Stimulated activated naive CD8-positive, alpha-beta T cell treated with anti-CD3 and anti-CD28 coated beads, Interleukin-15, amount 100 ng/mL, for 72 hours (primary cell): ENCODE measurements at regions not wholly inside any gene's neighbourhood (a gene's known extent, or its start where the extent isn't known, plus 50 kb on each side); places are given as distances from the start of the nearest gene placed in this dataset.

ENCODE experiments used
- ATAC-seq: fragments of 150-1000 bp; cut with Tn5 transposase; 2 replicates; pipeline ENCODE4 v1.10.0; 2021; ENCODE audit warnings: mild to moderate bottlenecking, moderate library complexity
- DNase-seq, 2 donors: peaks; one replicate each; pipeline ENCODE4 v3.0.0; 2021 to 2022
- H3K27ac Mint-ChIP-seq, 2 donors: one replicate each; pipeline ENCODE4 v1.8.0; 2022; ENCODE audit warnings: mild to moderate bottlenecking in 2 of 2, mixed read lengths in 2 of 2, moderate library complexity in 2 of 2
- H3K27me3 Mint-ChIP-seq: one replicate; pipeline ENCODE4 v1.8.0; 2022; ENCODE audit warnings: mixed read lengths
- H3K4me1 Mint-ChIP-seq: one replicate; pipeline ENCODE4 v1.8.0; 2022; ENCODE audit warnings: mild to moderate bottlenecking, mixed read lengths
- H3K4me3 Mint-ChIP-seq, 2 donors: one replicate each; pipeline ENCODE4 v1.8.0; 2022; ENCODE audit warnings: mild to moderate bottlenecking in 2 of 2, mixed read lengths in 2 of 2, moderate library complexity in 1 of 2
- H3K9me3 Mint-ChIP-seq, 2 donors: one replicate each; pipeline ENCODE4 v1.8.0; 2022; ENCODE audit warnings: mixed read lengths in 2 of 2

DNA sequence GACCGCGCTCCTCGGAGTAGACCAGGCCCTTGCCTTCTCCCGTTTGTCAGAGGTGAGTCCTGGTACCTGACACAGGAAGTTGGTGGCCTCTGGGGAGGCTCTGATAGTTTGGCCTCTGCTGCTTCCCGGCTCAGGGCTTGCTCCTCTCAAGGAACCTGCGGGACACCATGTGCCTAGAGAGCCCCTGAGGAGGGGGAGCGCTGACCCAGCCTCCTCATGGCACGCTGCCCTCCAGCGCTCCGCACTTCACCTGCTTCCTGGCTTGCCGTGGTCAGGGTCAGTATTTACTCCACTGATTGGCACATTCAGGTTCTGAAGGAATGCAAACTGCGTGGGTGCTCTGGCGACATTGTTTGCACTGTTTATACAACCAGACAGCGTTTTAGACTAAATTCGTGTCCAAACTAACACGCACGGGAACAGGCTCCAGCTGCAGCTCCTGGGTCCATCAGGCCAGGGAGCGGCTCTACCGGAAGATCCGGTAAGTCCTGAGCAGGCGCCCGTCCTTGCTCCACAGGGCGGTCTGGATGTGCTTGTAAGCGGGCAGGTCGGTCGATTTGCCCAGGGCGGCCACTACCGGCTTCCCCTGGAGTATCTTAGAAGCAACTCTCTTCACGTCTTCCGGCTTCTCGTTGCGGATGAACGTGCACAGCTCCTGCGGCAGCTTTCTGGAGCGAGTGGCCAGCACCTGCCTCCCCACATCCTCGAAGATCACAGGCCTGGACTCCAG is 121.6 kb upstream of the GRID2 start:
- Mint-ChIP-seq H3K27me3 (no peaks in the 10 kb centered on the region), H3K4me1 (no peaks in the 10 kb centered on the region), H3K27ac (no peak overlapping the region), H3K9me3 (peaks cover 4 to 14% of the 10 kb centered on the region in 2 donors), H3K4me3 (no peak overlapping the region)
- DNase-seq = no peak
- ATAC-seq = no peak

DNA sequence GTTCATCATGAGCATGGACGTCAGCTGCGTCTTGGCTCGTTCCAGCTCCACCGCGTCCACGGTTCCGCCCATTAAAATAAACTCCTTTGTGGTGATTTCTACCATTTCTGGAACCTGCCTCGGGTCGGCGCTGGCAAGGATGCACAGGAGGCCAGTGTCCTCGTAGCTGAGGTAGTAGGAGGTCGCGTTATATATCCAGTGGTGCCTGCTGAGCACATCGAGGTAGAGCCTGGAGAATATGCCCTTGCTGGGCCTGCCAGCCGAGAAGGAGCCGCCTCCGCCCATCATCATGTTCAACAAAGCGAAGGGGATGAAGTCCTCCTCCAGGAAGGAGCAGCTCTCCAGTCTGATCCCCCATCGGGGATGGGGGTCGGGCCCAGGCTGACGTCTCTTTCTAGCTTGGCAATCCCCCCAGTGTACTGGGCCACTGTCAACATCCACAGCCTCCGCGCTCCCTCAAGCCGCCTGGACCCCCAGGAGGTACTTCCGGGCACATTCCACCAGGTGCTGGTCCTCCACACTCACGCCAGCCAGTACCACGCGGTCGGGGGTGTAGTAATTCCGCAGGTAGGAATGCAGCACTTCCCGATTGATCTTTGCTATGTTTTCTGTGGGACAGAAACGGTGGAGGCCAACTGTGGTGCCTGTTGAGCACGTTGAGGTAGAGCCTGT is 120.9 kb upstream of the GRID2 start:
- no peak overlapping the region for H3K4me3 Mint-ChIP-seq
- peaks cover 4 to 14% of the 10 kb centered on the region in 2 donors for H3K9me3 Mint-ChIP-seq
- H3K27me3 Mint-ChIP-seq = no peaks in the 10 kb centered on the region
- ATAC-seq (no peak), DNase-seq (no peak)
- H3K4me1 Mint-ChIP-seq = no peaks in the 10 kb centered on the region
- H3K27ac Mint-ChIP-seq = no peak overlapping the region

DNA sequence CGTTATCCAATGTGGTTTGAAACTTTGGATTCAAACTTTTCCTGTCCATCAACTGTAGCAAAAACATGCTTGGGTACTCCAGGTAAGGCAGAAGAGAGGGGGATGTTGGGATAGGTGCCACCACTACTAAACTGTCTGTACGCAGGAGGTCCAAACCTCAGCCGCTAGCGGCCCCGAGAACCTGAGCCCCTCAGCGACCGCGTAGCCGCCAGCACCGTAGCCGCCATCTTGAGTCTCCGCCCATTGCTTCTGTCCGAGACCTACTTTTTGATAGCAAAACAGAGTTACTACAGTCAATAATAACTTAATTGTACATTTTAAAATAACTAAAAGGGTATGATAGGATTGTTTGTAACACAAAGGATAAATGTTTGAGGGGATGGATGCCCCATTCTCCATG is 119.9 kb upstream of the GRID2 start:
- Mint-ChIP-seq H3K27ac (no peak overlapping the region), H3K9me3 (peaks cover 4 to 14% of the 10 kb centered on the region in 2 donors), H3K4me3 (no peak overlapping the region), H3K27me3 (no peaks in the 10 kb centered on the region), H3K4me1 (no peaks in the 10 kb centered on the region)
- ATAC-seq (no peak), DNase-seq (no peak)

DNA sequence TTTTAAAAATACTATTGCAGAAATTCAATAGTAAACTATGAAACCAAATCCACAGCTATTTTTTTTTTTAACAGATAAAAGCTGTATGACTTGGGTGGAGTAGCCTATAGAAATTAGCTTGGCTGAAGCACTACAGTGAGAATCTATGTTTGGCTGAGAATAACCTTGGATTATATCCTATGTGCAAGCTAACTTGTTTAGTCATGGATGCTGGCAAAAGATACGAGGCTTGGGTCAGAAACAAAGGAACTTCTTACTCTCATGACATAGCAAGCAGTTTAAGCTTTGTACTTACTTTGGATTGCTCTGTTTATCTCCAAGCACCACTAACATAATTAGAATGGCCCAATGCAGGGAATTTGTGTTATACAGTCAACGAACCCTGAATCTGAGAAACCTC is 119.2 kb upstream of the GRID2 start:
- Mint-ChIP-seq H3K9me3 (peaks cover 4 to 19% of the 10 kb centered on the region in 2 donors), H3K4me1 (no peaks in the 10 kb centered on the region), H3K27ac (no peak overlapping the region), H3K27me3 (no peaks in the 10 kb centered on the region), H3K4me3 (no peak overlapping the region)
- ATAC-seq (no peak), DNase-seq (no peak)

DNA sequence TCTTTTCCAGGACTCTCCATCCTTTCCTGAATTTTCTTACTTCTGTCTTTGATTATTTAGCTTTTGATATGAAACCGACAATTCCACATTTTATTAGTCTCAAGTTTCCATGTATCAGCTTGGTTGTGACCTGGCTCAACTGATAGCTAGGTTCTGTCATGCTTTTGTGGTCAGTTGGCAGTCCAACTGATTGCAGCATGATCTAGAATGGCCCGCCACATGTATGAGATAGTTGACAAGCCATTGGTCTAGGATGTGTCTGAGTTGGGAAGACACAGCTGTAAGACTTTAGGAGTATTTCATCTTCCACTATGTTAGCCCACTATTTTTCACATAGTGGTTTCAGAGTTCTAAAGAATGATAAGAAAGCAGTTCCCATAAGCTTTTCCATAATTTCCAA is 117.5 kb upstream of the GRID2 start:
- Mint-ChIP-seq H3K27me3 (no peaks in the 10 kb centered on the region), H3K9me3 (peaks cover 10 to 20% of the 10 kb centered on the region in 2 donors), H3K4me1 (no peaks in the 10 kb centered on the region), H3K27ac (no peak overlapping the region), H3K4me3 (no peak overlapping the region)
- no peak for DNase-seq
- no peak for ATAC-seq

DNA sequence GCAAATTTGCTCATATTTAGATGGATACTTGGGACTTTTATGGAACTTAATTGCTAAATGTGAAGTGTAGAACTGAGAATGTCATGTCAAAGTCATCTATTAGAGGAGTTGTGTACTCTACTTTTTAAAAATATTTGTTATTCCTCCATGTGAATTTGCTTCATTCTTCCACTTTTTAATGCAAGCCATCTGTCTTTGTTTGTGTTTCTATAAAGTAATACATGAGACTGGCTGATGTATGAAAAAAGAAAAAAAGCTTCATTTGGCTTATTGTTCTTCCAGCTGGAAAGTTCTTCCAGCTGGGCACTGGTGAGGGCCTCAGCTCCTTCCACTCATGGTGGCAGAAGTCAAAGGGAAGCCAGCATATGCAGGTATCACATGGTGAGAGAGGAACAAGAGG is 114.6 kb upstream of the GRID2 start:
- Mint-ChIP-seq H3K27ac (no peak overlapping the region), H3K9me3 (peaks cover 5 to 12% of the 10 kb centered on the region in 2 donors), H3K27me3 (no peaks in the 10 kb centered on the region), H3K4me3 (no peak overlapping the region), H3K4me1 (no peaks in the 10 kb centered on the region)
- DNase-seq = no peak
- no peak for ATAC-seq

DNA sequence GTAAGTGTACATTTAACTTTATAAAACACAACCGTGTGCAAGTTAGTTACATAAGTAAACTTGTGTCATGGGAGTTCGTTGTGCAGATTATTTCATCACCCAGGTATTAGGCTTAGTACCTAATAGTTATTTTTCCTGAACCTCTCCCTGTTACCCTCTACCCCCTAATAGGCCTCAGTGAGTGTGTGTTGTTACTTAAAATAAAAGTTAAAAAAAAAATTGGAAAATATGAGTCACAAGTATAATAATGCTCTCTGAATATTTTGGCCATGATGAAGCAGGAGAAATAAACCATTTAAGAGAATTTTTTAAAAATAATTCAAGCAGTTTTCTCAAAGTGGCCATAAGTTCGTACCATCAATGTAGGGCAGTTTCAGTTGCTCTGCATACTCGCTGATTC is 105.1 kb upstream of the GRID2 start:
- no peak overlapping the region for H3K27ac Mint-ChIP-seq
- ATAC-seq (no peak), DNase-seq (no peak)
- H3K27me3 Mint-ChIP-seq = no peaks in the 10 kb centered on the region
- H3K4me1 Mint-ChIP-seq = no peaks in the 10 kb centered on the region
- peaks cover 6 to 10% of the 10 kb centered on the region in 2 donors for H3K9me3 Mint-ChIP-seq
- no peak overlapping the region for H3K4me3 Mint-ChIP-seq

DNA sequence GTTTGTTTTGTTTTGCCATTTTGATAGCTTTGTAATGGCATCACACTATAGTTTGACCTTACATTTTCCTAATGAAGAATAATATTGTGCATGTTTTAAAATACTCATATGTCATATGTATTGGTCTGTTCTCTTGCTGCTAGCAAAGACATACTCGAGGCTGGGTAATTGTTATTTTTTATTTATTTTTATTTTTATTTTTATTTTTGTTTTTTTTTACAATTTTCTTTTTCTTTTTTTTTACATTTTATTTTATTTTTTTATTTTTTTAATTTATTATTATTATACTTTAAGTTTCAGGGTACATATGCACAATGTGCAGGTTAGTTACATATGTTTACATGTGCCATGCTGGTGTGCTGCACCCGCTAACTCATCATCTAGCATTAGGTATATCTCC is 104.6 kb upstream of the GRID2 start:
- H3K27me3 Mint-ChIP-seq = no peaks in the 10 kb centered on the region
- peaks cover 6 to 10% of the 10 kb centered on the region in 2 donors for H3K9me3 Mint-ChIP-seq
- ATAC-seq (no peak), DNase-seq (no peak)
- no peaks in the 10 kb centered on the region for H3K4me1 Mint-ChIP-seq
- H3K27ac Mint-ChIP-seq = no peak overlapping the region
- no peak overlapping the region for H3K4me3 Mint-ChIP-seq

DNA sequence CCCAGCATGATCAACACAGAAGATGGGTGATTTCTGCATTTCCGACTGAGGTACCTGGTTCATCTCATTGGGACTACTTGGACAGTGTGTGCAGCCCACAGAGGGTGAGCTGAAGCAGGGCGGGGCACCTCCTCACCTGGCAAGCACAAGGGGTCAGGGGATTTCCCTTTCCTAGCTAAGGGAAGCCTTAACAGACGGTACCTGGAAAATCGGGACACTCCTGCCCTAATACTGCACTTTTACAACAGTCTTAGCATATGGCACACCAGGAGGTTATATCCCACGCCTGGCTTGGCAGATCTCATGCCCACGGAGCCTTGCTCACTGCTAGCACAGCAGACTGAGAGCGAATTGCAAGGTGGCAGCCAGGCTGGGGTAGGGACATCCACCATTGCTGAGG is 92.9 kb upstream of the GRID2 start:
- H3K27me3 Mint-ChIP-seq = no peaks in the 10 kb centered on the region
- no peak overlapping the region for H3K4me3 Mint-ChIP-seq
- H3K27ac Mint-ChIP-seq = no peak overlapping the region
- peaks cover 11 to 17% of the 10 kb centered on the region in 2 donors for H3K9me3 Mint-ChIP-seq
- no peak for DNase-seq
- ATAC-seq = no peak
- H3K4me1 Mint-ChIP-seq = no peaks in the 10 kb centered on the region

DNA sequence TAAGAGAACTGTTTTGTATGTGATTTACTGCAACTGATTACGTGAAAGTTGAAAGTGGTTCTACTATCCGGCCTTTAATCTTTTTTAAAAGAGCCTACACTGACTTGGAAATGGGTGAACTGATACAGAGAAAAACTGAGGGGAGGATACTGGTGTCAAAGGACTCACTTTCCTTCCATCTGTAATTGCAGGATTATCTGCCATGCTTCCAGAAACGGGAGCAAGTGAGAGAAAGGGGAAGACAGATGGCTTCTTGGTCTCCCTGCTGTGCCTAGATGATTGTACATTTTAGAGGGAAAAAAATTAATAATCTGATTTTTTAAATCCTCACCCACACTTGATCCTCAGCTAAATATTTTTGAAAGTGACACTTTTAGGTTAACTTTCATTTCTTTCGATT is 88.3 kb upstream of the GRID2 start:
- no peaks in the 10 kb centered on the region for H3K27me3 Mint-ChIP-seq
- H3K4me1 Mint-ChIP-seq = no peaks in the 10 kb centered on the region
- H3K27ac Mint-ChIP-seq = no peak overlapping the region

DNA sequence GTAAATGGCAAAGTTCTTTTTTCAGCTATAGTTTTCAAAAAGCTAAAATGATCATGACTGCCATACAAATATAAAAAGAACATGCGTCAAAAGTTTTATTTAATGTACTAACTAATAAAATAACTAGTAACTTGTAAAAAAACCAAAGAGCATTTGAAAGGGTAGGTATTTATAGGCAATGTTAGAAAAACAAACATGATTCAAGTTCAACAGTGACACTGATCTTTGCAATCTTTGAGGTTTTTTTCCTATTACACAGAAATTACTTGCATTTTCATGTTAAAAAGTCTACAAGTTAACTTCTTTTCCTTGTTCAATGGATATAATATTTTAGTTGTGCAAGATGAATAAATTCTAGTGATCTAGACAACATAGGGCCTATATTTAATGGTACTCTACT is 72.3 kb upstream of the GRID2 start:
- Mint-ChIP-seq H3K27ac (no peak overlapping the region), H3K27me3 (no peaks in the 10 kb centered on the region), H3K4me3 (no peak overlapping the region), H3K4me1 (no peaks in the 10 kb centered on the region), H3K9me3 (no peaks in the 10 kb centered on the region)
- no peak for ATAC-seq
- DNase-seq = no peak

More for the DNA sequence above, 88.3 kb upstream of the GRID2 start:
- DNase-seq (no peak), ATAC-seq (no peak)
- Mint-ChIP-seq H3K4me3 (no peak overlapping the region), H3K9me3 (peaks cover 17 to 40% of the 10 kb centered on the region in 2 donors)

DNA sequence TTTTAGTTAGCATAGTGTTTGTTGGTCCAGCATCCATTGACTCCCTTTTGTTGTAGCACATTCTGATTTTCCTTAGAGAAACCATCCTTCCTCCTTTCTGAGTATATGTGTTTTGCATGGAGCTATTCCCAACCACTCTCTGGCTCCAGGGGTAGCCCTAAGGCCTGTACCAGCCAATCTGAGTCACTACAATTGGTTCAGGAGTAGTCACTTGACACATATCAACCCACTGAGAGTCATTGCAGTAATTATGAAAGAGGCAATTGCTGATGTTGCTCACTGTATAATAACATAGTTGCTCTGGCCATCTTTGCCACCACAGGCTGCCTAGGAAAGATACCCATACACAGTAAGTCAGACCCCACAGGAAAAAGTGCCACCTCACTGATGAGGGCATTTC is 71.2 kb upstream of the GRID2 start:
- no peak for DNase-seq
- Mint-ChIP-seq H3K4me1 (no peaks in the 10 kb centered on the region), H3K9me3 (no peaks in the 10 kb centered on the region), H3K27me3 (no peaks in the 10 kb centered on the region), H3K4me3 (no peak overlapping the region), H3K27ac (no peak overlapping the region)
- ATAC-seq = no peak

DNA sequence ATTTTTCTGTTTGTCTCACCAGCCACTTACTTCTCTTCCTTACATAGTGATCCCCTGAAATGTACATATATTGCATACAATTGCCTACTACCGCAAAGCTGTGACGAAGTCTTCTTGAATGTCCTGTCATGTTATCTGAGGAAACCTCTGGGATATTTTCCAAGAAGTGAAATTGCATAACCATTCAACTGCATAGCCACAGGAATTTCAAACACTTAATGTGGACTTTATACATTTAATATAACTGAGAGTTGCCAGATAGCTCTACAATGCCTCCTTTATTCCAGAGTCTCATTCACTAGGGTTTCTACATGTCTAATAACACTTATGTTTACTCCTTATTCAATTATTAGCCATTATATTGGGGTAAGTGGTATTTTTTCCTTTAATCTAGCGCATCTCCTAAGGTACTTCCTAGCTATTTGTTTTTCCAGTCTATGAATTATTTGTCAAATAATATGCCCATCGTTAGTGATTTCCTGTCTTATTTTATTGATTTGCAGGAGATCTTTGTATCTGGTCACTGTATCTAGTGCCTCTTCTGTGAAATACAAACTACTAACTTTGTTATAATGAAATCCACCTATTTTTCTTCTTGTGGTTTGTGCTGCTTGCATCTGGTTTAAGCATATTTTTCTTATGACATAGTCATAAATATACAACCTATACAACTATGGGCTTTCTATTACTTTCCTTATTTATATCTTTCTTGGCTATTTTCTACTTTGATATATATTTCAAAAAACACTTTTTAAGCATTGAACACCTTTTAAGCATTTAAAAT is 69.2 kb upstream of the GRID2 start:
- Mint-ChIP-seq H3K27me3 (no peaks in the 10 kb centered on the region), H3K4me3 (no peak overlapping the region), H3K27ac (no peak overlapping the region), H3K9me3 (peaks cover 8 to 10% of the 10 kb centered on the region in 2 donors), H3K4me1 (no peaks in the 10 kb centered on the region)
- no peak for DNase-seq
- no peak for ATAC-seq

DNA sequence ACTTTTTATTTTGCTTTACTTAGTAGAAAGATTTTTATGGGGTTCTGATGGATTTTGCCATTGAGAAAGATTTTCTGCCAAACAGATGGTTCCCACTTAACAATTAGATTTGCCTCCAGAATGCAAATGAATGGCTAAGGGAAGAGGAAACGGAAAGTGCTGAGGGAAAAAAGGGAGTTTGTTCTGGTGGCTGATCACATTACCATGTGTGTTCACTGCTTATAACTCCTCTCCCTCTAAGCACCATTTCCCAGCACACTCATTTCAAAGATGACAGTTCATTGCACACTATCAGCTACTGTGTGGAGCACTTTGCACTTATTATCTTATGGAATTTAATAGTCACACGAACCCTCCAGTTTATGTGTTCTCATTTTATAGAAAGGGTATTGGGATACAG is 68.0 kb upstream of the GRID2 start:
- no peaks in the 10 kb centered on the region for H3K4me1 Mint-ChIP-seq
- no peak overlapping the region for H3K4me3 Mint-ChIP-seq
- no peaks in the 10 kb centered on the region for H3K27me3 Mint-ChIP-seq
- peaks cover 8 to 14% of the 10 kb centered on the region in 2 donors for H3K9me3 Mint-ChIP-seq
- DNase-seq (no peak), ATAC-seq (no peak)
- H3K27ac Mint-ChIP-seq = no peak overlapping the region

DNA sequence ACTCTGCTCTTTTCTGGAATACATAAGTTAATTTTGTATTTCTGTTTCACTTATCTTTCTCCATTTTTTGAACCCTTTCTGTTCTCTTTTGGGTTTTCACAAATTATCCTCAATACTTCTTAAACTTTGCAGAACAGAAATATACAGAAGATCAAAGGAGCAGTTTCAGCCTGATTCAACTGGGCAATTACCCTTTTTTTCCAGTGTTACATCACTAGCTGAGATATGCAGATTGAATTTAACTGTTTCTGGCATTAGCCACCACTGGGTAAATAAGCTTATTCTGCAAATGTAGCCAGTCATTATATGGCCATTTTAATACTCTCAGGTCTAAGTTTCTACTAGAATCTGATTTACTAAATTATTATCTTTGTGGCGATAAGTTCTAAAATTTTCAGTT is 66.9 kb upstream of the GRID2 start:
- DNase-seq (no peak), ATAC-seq (no peak)
- Mint-ChIP-seq H3K4me1 (no peaks in the 10 kb centered on the region), H3K9me3 (peaks cover 8 to 14% of the 10 kb centered on the region in 2 donors), H3K27me3 (no peaks in the 10 kb centered on the region), H3K4me3 (no peak overlapping the region), H3K27ac (no peak overlapping the region)

DNA sequence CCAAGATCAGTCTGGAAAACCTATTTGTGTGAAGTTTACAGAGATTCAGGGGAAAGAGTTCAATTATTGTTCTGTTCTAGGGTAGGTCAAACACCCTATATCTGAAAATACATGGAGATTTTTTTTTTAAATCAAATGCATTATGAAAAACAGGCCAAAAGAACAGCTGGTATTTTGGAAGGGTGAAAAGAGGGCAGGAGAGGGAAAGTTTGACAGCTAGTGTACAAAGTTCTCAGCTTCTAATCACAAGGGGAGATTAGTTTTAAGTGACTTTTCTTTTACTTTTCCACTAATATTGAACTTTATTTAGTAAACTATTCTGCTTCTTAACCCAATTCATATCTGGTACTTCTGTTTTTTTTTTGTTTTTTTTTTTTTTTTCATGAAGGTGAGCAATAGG is 66.2 kb upstream of the GRID2 start:
- H3K9me3 Mint-ChIP-seq = peaks cover 8 to 14% of the 10 kb centered on the region in 2 donors
- ATAC-seq (no peak), DNase-seq (no peak)
- no peak overlapping the region for H3K4me3 Mint-ChIP-seq
- no peaks in the 10 kb centered on the region for H3K27me3 Mint-ChIP-seq
- H3K27ac Mint-ChIP-seq = no peak overlapping the region
- H3K4me1 Mint-ChIP-seq = no peaks in the 10 kb centered on the region
